Fibroblast of villous mesenchyme (primary cell): ENCODE measurements at regions not wholly inside any gene's neighbourhood (a gene's known extent, or its start where the extent isn't known, plus 50 kb on each side); places are given as distances from the start of the nearest gene placed in this dataset.

Experiments
- DNase-seq: peaks from one replicate; pipeline ENCODE4 v3.0.0-alpha.2; 2010; ENCODE audit warnings: low read depth
- H3K4me3 ChIP-seq: 2 replicates; pipeline ENCODE4 v1.5.1; 2011; ENCODE audit warnings: low read depth, mild to moderate bottlenecking, low read length
- CTCF ChIP-seq: IDR thresholded peaks from 2 replicates; pipeline ENCODE4 v1.5.1; 2012; ENCODE audit warnings: low read depth, mild to moderate bottlenecking, low read length; ENCODE audit not compliant: insufficient read depth

- DNase-seq = no peak
- TF ChIP-seq CTCF = no peak
Observed at GRCh38 chr10:83253011-83253671, 886.2 kb upstream of the GHITM start.

DNA sequence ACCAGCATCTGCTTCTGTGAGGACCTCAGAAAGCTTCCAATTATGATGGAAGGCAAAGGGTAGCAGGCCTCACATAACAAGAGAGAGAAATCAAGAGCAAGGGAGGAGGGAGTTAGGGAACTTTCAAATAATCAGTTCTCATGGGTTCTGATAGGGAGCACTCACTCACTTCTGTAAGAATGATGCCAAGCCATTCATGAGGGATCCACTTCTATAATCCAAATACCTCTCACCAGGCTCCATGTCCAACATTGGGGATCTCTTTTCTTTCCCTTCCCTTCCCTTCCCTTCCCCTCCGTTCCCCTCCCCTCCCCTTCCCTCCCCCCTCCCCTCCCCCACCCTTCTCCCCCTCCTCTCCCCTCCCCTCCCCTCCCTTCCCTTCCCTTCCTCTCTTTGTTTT lies 884.6 kb upstream of the GHITM start:
- no peak overlapping the region for H3K4me3 ChIP-seq
- TF ChIP-seq CTCF = no peak
- DNase-seq = no peak

More at GRCh38 chr10:83253011-83253671, 886.2 kb upstream of the GHITM start:
- no peak overlapping the region for H3K4me3 ChIP-seq

GRCh38 chr10:83262434-83262833 lies 876.9 kb upstream of the GHITM start:
- TF ChIP-seq CTCF = no peak
- no peak for DNase-seq
- H3K4me3 ChIP-seq = no peak overlapping the region

DNA sequence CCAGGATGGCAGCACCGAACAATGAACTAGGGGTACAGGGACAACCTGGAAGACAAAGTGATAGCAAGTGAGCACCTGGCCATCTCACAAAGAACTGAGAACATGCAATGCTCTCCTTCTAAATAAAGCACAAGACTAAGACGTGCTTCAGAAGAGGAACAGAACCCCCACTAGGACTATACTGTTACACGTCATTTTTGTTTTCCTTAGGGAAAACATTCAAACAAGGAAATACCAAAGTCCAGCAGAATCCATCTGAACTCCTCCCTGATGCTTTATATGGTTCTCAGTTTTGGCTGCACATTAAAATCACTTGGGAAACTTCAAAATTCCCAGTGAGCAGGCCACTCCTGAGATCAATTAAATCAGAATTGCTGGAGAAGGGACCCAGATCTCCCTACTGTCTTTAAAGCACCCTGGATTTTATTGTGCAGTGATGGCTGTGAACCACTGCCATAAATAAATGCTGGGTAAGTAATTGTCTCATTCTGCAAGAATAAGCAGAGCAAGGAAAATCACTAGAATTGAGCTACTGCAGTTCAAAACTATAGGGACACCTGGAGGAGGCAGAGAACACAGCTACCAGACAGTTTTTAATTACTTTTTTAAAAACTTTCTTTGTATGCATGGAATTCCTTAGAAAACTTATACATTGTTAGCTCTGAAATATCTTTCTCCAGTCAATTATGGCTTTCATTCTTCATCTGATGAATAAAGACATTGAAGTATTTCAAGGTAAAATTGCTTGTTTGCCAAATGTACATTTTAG lies 866.5 kb upstream of the GHITM start:
- no peak for TF ChIP-seq CTCF
- peak; percentile 1 for DNase-seq
- no peak overlapping the region for H3K4me3 ChIP-seq

DNA sequence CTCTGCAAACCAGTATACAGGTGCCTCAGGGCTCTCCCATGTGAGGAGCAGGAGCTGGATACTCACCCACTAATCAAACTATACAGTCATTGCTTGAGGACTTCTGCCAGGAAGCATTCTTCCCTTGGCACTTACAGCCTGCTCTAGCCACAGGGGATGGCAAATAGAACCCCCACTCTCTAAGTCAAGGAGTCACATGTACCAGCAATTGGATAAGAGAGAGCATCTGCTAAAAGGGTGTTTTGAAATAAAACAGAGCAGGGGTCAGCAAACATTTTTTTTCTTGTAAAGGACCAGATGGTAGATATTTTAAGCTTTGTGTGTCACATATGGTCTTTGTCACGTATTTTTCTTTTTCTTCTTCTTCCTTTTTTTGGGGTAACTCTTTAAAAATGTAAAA lies 865.2 kb upstream of the GHITM start:
- no peak for DNase-seq
- no peak overlapping the region for H3K4me3 ChIP-seq
- TF ChIP-seq CTCF = no peak

DNA sequence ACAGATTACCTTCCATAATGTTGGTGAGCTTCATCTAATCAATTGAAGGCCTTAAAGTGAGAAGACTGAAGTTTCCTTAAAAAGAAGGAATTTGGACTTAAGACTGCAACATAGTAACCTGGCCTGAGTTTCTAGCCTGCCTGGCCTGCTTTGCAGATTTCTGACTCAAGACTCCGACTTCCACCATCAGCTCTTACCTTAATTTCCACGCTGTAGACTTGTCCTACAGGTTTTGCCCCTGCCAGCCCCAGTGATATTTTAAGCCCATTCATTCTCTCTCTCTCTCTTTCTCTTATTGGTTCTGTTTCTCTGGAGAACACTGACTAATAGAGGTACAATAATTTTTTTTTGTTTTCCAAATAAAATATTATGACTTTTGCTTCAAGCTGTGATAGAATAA lies 862.3 kb upstream of the GHITM start:
- no peak for DNase-seq
- no peak overlapping the region for H3K4me3 ChIP-seq
- no peak for TF ChIP-seq CTCF
